ENCODE measurements at regions not wholly inside any gene's neighbourhood (a gene's known extent, or its start where the extent isn't known, plus 50 kb on each side); places are given as distances from the start of the nearest gene placed in this dataset.

DNA sequence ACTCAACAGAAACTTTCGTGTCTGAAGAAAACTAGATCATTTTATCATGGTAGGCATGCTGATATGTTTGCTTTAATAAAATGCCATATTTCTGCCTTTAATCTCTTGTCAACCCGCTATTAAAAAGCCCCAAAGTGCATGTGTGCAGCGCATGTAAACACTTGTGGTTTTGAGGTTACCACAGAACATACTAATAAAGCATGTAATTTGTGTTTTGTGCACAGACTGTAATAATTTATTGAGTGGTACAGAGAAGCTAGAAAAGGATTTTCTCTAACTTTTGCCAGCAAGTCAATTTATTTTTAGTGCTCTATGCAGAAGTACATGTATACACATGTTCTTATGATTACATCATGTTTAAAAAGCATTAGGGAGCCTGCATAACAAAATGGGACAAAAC, 349.9 kb upstream of the SLC35B3 start:
- no peak for DNase-seq

DNA sequence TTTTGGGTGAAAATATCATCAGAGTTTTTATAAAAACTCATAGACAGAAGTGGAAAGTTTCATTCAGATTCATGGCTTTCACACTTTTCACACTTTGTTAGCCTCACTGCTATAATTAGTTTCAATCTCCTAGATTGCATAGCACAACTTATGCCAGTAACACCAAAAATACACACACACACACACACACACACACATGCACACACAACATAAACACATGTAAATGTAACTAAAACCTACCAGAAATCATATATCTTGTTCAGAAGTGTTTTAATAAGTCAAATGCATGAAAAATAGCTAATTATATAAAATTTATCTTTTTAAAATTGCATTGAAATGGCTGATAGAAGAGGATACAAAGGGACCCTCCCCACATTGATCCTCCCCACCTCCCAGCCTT, 347.8 kb upstream of the SLC35B3 start:
- no peak for DNase-seq

DNA sequence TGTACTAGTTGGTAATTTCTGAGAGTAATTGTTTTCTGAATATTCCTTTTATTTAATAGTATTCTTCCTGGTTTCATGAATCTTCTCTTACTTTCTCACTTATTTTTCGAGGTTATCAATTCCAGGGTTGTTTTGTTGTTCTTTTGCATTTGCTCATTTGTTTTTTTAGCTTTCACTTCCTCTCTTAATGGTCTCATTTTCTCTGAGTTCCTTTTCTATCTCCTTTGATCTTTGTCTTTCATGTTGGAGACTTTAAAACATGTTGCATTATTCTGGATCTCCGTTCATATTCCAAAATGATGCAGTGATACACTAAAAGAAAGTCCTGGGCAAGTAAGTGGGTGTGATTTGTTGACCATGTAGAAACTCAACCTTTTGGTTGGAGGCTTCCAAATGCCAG, 345.3 kb upstream of the SLC35B3 start:
- no peak for DNase-seq

DNA sequence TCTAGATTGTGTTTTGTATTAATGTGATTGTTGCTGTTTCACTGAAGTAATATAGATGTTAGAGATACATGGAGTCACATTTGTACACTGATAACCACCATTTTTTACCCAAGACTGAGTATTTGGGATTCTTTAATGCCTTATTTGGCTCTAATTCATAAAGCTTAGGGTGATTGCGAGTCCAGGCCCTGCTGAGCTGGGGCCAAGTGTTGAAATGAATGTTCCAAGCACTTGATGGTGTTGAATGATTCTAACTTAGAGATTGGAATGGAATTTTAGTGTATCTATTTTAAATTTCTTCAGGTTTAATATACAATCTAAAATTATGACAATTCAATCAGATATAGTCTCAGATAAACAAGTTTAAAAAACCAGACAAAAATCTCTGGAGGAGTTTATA, 329.4 kb upstream of the SLC35B3 start:
- DNase-seq, result no peak

DNA sequence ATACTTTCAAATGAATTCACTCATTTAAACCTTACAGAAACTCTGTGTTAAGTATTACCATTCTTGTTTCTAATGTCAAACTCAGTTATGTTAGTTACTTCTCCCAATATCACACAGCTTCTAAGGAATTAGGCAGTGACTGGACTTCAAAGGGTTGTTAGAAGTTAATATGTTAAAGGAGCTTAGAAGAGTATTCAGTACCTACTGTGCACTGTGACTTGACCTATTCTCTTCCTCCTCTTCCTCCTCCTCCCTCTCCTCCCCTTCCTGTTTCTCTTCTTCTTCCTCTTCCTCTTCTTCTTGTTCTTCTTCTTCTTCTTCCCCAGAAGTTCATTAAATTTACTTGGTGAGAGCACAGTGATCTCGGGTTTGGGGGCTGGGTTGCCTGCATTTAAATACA, 325.6 kb upstream of the SLC35B3 start:
- no peak for DNase-seq

DNA sequence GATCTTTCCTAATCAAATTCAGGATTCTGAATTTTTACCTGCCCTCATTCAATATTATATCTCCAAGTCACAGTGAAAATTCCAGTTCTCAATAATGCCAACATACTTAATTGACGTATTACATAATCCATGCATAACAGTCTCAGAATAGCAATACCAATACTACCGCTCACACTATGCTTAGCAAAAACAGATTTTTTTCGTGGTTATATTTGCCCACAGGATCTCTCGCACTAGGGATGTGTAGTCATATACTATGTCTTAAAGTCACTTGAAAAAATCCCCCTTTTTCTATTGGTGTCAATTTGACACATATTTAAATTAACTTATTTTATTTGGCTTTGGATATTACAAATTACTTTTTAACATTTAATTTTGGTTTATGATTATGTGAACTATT, 323.1 kb upstream of the SLC35B3 start:
- no peak for DNase-seq

DNA sequence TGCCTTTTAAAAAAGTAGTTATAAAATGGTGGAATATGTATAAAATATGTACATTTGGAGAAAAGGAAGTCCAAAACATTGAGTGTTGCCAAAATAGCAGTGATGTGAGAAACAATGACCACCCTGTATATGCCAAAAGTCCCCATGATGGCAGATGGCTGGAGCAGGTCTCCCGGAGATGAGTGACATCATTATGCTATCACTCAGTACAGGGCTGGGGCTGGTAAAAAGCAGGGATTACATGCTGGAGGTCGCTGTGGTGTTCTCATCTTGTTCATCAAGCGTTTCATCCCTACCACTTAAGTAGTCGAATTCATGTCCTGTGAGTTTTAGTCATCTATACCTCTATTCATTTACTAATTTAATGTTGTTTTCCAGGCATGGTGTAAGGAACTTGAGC, 315.3 kb upstream of the SLC35B3 start:
- DNase-seq, result no peak

DNA sequence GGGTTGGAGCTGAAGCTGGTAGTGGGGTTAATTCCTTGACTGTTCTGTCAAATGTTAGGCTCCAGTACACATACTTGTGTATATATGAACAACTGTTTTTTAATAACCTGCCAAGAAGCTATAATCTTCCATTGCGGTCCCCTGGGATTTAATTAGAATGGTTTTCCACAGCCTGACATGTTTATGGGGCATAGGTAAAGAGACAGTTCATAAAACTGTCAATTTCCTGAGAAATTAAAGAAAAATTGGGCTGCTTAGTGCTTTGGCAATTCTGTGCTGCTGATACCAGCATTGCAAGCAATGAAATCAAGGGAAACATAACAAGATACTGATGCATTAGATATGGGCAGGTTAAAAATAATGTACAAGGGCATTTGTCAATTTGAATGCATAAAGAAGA, 314.1 kb upstream of the SLC35B3 start:
- no peak for DNase-seq

DNA sequence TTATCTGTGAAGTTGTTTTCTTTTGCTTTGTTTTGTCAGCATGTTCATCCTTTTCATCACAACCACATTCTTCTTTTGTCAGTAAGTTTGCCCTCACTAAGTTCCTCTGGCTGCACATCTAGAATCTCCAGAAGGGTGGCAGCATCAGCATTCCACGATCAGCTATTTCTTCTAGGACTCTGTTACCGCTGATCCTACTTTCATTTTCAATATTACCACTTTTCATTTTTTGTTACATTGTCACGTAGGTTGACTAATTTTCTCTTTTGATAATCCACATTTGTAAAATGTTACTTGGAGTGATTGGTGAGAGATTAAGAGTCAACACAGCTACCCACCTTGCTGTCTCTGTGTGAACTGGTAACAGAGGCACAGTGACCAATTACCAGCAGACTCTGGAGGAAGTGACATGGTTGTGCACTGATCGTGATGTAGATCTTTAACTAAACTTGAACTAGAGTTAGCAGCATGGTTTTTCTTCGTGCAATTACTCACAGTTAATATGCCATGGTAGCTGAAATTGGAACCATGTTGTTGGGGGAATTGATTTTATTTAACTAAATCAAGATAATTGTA, 307.9 kb upstream of the SLC35B3 start:
- DNase-seq, result no peak

DNA sequence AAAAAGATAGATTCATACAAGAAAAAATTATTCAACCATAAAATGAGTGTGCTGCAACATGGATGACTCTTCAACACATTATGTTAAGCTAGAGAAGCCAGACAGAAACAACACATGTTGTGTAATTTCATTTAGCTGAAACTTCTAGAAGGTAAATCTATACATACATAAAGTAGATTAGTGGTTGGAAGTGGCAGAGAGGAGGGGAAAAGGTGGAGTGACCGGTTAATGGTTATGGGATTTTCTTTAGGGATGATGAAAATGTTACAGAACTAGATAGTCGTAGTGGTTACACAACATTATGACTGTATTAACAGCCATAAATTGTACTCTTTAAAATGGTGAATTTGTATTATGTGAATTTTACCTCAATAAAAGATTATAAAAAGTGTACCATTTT, 304.1 kb upstream of the SLC35B3 start:
- DNase-seq, result no peak

DNA sequence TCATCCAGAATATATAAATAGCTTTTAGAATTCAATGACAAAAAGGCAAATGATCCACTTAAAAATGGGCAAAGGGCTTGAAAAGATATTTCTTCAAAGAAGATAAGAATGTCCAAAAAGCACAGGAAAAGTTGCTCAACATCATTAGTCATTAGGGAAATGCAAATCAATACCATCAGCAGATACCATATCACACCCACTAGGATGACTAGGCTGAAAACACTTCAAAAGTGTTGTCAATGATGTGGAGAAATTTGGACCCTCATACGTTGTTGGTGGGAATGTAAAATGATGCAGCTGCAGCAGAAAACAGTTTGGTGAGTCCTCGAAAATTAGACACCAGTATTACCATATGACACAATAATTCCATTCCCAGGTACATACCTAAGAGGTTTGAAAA, 303.6 kb upstream of the SLC35B3 start:
- DNase-seq, result no peak

DNA sequence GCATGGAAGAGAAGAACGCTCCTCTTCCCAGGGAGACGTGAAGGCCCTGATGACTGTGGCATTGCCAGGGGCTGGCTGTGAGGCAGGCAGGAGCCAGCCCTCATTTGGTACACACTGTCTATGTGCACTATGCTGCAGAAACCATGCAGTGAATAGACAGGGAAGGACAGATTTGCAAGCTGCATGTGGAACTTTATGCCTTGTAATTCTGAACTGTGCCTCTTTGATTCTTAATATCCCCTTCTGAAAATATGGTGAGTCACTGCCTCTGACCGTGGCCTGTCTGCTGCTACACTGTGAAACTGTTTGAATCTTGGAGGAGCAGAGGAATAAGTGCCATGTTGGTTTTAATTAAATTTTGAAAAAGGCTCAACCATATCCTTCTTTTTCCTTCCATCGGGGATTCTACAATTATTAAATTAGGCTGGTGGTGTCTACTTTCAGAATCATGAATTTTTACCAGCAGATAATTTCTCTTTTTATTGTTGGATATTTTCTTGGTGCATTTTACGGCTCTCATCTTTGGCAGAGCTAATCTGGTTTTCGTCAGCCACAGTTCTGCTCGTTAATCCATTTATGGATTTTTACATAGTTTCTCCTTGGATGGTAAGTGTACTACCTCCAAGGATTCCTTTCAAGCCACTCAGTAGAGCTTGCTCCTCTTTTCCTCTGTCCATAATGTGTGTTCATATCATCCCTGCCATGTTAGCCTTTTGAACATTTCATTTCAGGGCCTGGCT, 301.0 kb upstream of the SLC35B3 start:
- DNase-seq, result peak; percentile 0

DNA sequence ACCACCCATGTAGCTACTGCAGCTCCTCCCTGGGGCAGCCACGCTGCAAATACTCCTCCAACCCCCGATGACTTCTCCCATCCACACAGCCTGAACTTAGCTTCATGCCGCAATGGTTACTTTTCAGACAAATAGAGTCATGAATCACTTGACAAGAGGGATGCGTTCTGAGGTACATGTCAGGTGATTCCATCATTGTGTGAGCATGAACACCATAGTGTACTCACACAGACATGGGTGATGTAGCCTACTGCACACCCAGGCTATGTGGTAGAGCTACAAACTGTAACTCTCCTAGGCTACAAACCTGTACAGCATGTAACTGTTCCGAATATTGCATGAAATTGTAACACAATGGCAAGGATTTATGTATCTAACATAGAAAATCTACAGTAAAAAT, 298.5 kb upstream of the SLC35B3 start:
- no peak for DNase-seq

DNA sequence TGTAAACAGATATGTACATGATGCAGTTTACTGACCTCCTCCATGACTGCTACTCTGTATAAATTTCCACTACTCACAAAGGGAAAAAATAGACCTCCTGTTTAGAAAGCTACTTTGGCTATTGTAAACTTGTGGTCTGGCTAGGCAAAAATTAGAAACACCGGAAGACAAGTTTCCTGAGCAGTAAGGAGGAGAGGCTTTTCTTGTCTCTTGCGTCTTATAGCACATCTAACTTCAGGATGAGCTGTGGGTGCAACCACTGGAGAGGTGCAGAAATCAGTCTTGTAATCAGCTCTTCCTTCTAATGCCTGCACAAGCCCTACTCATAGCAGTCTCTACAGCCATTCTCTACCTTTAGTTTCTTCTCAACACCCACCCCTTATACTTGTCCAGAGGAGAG, 296.5 kb upstream of the SLC35B3 start:
- no peak for DNase-seq

DNA sequence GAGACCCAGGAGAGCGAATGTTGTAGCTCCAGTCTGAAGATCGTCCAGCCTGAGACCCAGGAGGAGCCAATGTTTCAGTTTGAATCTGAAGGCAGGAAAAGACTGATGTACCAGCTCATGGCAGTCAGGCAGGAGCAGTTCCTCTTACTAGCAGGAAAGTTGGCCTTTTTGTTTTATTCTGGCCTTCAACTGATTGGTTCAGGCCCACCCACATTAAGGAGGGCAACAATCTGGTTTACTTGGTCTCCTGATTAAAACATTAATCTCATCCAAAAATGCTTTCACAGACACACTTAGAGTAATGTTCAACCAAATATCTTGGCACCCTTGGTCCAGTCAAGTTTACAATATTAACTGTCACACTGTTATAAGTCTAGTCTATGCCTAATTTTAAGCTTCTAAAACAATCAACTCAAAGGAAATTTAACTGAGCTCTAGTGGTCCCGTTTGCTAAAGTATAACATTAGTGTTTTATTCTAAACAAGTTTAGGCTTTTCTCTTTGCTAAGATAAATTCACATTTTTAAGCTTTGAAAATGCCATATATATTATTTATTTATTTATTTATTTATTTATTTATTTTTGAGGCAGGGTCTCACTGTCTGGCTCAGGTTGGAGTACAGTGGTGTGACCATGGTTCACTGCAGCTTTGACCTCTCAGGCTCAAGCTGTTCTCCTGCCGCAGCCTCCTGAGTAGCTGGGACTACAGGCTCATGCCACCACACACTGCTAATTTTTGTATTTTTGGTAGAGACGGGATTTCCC, 275.5 kb upstream of the SLC35B3 start:
- no peak for DNase-seq

DNA sequence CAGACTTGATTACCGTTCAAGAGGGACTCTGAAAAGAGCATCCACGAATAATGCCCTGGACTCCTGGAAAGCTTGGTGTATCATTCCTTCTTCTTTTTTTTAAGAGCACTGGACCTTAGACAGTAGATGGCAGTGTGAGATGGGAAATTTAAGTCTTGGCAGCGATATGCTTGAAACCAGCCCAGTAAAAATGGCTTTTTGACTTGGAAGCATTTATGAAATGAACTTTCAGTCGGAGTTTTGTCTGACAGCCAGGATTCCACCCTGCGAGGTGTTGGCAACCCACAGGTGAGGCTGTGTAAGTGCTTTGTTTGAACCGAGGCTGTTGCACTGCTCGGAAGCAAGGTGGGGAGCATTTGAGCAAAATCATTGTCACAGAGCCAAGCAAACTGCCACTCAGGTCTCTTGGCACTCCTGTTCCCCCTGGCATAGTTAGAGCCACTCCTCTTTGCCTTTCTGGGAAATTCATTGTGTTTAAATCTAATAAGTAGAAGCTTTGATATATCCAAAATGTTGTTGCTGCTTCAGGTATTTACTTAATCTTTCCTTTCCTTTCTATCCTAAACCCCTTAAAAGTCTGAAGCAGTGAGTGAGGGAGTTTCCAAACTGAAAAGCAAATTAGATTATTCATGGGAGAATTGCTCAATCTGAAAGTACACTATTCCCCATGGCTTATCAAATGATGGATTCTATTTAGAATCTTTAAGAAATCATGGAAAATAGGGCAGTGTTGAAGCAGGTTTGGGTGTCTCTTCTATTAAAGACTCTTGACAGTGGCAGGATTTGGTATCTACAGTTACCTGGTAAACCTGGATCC, 272.8 kb upstream of the SLC35B3 start:
- peak; percentile 2 for DNase-seq

DNA sequence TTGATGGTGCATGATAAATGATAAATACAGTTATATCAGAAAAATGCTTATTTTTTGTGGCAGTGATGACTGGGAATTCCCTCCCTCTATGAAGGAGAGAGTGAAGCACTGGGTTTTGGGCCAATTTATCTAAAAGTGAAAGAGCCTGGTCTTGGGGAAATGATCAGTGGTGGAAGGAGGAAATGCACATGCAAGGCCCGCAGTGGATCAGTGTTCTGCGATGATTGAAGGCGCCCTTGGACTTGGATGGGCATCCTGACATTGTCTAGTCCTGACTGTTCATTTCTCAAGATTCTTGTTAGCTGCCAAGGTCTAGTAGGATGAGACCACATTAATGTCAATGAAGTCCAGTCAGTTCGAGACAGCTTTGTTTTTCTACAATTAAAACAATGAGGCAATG, 272.0 kb upstream of the SLC35B3 start:
- DNase-seq, result no peak

DNA sequence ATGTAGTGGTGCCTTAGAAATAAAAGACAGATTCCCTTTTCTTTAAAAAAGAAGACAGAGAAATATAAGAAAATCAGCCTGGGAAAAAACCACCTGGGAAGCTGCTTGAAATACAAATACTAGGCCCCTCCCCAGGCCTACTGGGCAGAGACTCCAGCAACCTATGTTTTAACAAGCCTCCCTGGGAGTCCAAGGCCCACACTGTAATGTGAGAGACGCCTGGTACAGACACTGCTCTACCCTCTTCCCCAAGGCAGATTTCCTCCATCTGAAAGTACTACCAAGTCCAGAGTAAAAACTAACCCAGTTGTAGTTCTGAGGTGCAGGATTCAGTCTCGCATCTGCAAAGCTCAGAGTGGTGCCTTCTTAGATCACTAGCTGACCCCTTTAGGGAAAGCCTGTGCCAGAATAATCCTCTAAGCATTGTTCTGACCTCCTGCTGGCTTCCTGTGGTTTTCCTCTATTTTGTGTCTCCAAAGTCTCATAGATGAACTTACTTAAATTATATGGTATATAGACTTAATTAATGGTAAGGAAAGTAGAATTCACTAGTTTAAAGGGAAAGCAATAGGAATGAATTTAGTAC, 270.2 kb upstream of the SLC35B3 start:
- DNase-seq, result no peak

DNA sequence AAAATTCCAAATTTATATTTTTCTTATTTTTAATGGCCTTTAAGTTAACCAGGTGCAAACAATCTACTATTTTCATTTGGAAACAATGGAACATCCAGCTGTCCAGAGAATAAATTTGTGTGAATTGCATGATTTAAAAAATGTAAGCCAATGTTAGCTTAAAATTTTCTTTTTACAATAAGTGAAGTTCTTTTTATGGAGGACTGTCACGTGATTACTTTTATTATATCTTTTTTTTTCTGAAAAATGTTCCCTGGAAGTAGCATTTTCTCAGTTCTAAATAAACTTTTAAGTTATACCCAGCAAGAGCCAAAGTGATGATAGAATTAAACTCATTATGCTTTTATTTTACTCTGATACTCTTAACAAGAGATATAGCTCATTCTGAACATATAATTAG, 267.7 kb upstream of the SLC35B3 start:
- no peak for DNase-seq

DNA sequence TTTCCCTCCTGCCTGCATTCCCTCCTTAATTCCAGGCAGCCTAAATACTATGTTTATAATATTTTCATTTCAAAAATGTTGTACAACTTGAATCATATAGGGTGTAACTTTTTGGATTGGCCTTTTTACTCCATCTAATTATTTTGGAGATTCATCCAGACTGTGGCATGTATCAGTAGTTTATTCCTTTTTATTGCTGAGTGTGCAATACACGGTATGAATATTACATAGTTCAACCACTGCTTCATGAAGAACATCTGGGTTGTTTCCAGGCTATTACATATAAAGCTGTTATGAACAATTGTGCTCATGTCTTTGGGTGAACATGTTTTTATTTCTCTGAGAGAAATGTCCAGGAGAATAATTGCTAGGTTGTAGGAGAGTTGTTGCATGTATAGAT, 253.5 kb upstream of the SLC35B3 start:
- no peak for DNase-seq

DNA sequence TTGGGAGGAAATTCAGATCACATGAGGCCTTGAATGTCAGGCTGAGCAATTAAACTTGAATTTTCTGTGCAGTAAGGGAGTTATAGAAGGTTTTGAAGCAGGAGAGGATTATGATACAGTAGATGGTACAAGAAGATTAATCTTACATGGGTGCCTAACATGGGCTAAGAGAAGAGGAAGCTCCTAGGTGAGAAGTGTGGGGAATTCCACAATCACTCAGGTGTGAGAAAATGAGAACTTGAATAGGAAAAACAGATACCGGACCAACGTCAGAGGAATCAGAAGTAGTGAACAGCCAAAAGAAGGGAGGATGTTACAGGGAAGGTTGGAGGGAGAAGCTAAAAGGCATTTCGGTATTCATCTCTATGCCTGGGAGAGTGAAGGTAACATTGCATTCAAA, 250.7 kb upstream of the SLC35B3 start:
- DNase-seq, result no peak

DNA sequence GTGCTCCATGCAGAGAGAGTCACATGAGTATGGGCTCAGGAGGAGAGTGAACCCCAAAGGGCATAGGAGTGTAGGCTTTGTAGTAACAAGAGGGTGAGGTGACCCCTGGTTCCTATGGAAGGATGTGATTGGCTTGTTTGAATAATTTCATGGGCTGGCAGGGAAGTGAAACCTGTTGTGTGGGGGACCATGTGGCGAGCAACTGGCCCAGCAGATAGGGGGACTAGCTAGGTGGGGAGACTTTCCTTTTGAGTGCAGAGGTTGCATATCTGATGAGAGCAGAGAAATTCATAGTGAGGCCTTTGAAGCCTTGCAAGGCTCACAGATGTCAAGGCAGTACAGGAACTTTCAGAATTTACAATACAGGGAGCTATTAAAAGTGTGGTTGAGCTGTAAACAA, 247.9 kb upstream of the SLC35B3 start:
- DNase-seq, result no peak

DNA sequence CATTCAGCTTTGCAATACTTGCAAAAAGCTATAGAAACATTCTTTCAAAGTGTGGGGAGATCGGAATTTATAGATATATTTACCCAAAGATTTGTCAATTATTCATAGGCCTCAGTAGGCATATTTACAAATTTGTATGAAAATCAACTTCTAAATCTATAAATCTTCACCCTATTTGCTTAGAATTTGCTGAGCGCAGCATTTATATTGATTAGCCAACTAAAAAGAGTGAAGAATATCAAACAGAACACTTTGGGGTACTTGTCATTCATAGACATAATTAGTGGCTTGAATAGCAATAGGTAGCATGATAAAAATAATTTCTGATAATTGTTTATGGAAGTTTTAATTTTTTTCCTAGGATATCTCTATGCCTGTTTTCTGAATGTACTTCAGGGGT, 244.5 kb upstream of the SLC35B3 start:
- no peak for DNase-seq
